T-cell (primary cell): ENCODE measurements at regions not wholly inside any gene's neighbourhood (a gene's known extent, or its start where the extent isn't known, plus 50 kb on each side); places are given as distances from the start of the nearest gene placed in this dataset.
"Not testable (repeated sequence)": the region's sequence is repeated elsewhere in the genome, so short reads cannot be mapped to it uniquely, and the experiment has no call there.

ENCODE experiments used
- ATAC-seq, 4 experiments: fragments of 200-7000 bp in 3 of 4; fragments of 150-1000 bp in 1 of 4; cut with Tn5 transposase; replicated peaks in 1 of 4; 1 replicate in 3 of 4; 2 replicates in 1 of 4; pipeline ENCODE4 v1.10.0; 2021; ENCODE audit warnings: moderate library complexity in 3 of 4, mild to moderate bottlenecking in 2 of 4, moderate number of reproducible peaks in 1 of 4
- CTCF ChIA-PET, 2 donors: fragments of 300-600 bp; sonication (Branson Sonifier 250); formaldehyde crosslinking; loops; one replicate each; lab custom pipeline; 2022; ENCODE audit warnings: antibody characterized with exemption in 2 of 2; lab: Charles Lee
- POLR2A ChIA-PET, 2 donors: fragments of 300-600 bp; sonication (Branson Sonifier 250); formaldehyde crosslinking; loops; one replicate each; lab custom pipeline; 2022; ENCODE audit warnings: antibody characterized with exemption in 2 of 2; lab: Charles Lee
- DNase-seq, 35 experiments: peaks; one replicate each; pipeline versions ENCODE4 v3.0.0 to v3.0.0-alpha.2; 2013 to 2023
- H3K27ac ChIP-seq: one replicate; pipeline ENCODE4 v1.5.1; 2013; ENCODE audit warnings: low read length
- H3K27me3 ChIP-seq, 2 experiments: replicated peaks in 1 of 2; 1 replicate in 1 of 2; 2 replicates in 1 of 2; pipeline versions ENCODE4 v1.6.1 to v1.7.0; 2013; ENCODE audit warnings: low read length in 1 of 2, mixed read lengths in 1 of 2; ENCODE audit not compliant: control insufficient read depth in 2 of 2, insufficient read depth in 2 of 2; ENCODE audit errors: extremely low read depth in 1 of 2
- H3K36me3 ChIP-seq, 2 donors: 1 replicate in 1 of 2; 2 replicates in 1 of 2; pipeline versions ENCODE4 v1.6.1 to v1.7.0; 2013; ENCODE audit warnings: low read length in 1 of 2; ENCODE audit not compliant: control insufficient read depth in 2 of 2, insufficient read depth in 1 of 2; ENCODE audit errors: extremely low read depth in 1 of 2
- H3K4me1 ChIP-seq, 2 experiments: 1 replicate in 1 of 2; 2 replicates in 1 of 2; pipeline versions ENCODE4 v1.6.1 to v1.7.0; 2013; ENCODE audit warnings: low read length in 2 of 2, mixed read lengths in 1 of 2; ENCODE audit not compliant: insufficient read depth in 2 of 2, control insufficient read depth in 1 of 2; ENCODE audit errors: extremely low read depth in 1 of 2
- H3K4me3 ChIP-seq, 2 donors: 1 replicate in 1 of 2; 2 replicates in 1 of 2; pipeline versions ENCODE4 v1.5.1 to v1.7.0; 2013; ENCODE audit warnings: mild to moderate bottlenecking in 2 of 2, low read length in 1 of 2, moderate library complexity in 1 of 2; ENCODE audit not compliant: control insufficient read depth in 1 of 2; ENCODE audit errors: extremely low read depth in 1 of 2
- H3K9me3 ChIP-seq: 2 replicates; pipeline ENCODE4 v1.7.0; 2013
- H3K27ac Mint-ChIP-seq, 2 donors: one replicate each; pipeline ENCODE4 v1.8.0; 2020 to 2021; ENCODE audit warnings: mild to moderate bottlenecking in 2 of 2, mixed read lengths in 2 of 2
- H3K27me3 Mint-ChIP-seq, 2 donors: one replicate each; pipeline ENCODE4 v1.8.0; 2021 to 2022; ENCODE audit warnings: mixed read lengths in 2 of 2
- H3K36me3 Mint-ChIP-seq: one replicate; pipeline ENCODE4 v1.8.0; 2021; ENCODE audit warnings: mixed read lengths
- H3K4me1 Mint-ChIP-seq, 3 donors: one replicate each; pipeline ENCODE4 v1.8.0; 2020 to 2022; ENCODE audit warnings: mixed read lengths in 3 of 3, mild to moderate bottlenecking in 1 of 3
- H3K4me3 Mint-ChIP-seq, 3 donors: one replicate each; pipeline ENCODE4 v1.8.0; 2020 to 2022; ENCODE audit warnings: mild to moderate bottlenecking in 3 of 3, mixed read lengths in 3 of 3, moderate library complexity in 3 of 3
- H3K9me3 Mint-ChIP-seq, 3 donors: one replicate each; pipeline ENCODE4 v1.8.0; 2020 to 2022; ENCODE audit warnings: mixed read lengths in 3 of 3
- WGBS: methylation state at CpG from one replicate; pipeline ENCODE4 v1.1.5; 2013; ENCODE audit warnings: missing lambda C conversion rate; ENCODE audit not compliant: insufficient coverage; 5-methylcytosine and 5-hydroxymethylcytosine counted together

DNA sequence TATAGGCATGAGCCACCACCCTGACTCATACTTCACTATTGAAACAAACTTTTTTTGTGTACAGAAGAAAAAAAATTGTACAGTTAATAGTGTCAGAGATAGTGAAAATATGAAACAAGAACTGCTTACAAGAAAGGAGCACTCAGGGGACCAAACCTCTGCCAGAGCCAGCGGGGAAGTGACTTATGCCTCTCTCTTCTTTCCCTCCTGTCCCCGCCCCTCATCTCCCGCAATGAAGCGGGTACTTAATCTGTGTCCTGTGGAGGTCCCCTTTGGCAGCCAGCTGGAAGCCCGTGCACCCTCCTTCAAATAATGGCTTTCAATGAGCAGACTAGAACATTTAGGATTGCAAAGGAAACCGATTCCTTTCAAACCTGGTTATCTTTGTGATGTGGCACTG lies 51.5 kb downstream of the PPIAL4A start:
- Mint-ChIP-seq H3K4me3 (peak overlapping the region; percentile 34 to 91 (median 86)), H3K27ac (peak overlapping the region; percentile 100), H3K4me1 (peaks cover 28 to 38% (median 28%) of the 10 kb centered on the region in 3 donors)
- DNase-seq, result peak in 1 of 35 experiments; percentile 8
- no CpG with 5 or more reads among the region's 6 CpGs for WGBS
- H3K27me3 ChIP-seq, H3K27ac ChIP-seq, POLR2A ChIA-PET, ATAC-seq, H3K36me3 ChIP-seq, H3K27me3 Mint-ChIP-seq, H3K4me3 ChIP-seq, H3K36me3 Mint-ChIP-seq, H3K9me3 ChIP-seq, H3K9me3 Mint-ChIP-seq, CTCF ChIA-PET: not testable (repeated sequence)
- H3K4me1 ChIP-seq, result peaks cover 3 to 16% of the 10 kb centered on the region in 2 experiments

DNA sequence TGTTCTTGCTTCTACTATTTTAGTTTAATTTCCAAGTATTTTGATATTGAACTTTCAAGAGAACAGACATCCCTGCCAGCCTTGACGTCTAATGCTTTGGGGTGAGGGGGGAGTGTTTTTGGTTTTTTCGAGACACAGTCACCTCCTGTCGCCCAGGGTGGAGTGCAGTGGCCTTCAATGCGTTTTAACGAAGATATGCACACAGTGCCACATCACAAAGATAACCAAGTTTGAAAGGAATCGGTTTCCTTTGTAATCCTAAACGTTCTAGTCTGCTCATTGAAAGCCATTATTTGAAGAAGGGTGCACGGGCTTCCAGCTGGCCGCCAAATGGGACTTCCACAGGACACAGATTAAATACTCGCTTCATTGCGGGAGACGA lies 52.3 kb downstream of the PPIAL4A start:
- H3K27me3 Mint-ChIP-seq, result not testable (repeated sequence)
- peaks cover 28 to 40% (median 29%) of the 10 kb centered on the region in 3 donors for H3K4me1 Mint-ChIP-seq
- ATAC-seq, result peak; percentile 42 to 46 (median 43)

DNA sequence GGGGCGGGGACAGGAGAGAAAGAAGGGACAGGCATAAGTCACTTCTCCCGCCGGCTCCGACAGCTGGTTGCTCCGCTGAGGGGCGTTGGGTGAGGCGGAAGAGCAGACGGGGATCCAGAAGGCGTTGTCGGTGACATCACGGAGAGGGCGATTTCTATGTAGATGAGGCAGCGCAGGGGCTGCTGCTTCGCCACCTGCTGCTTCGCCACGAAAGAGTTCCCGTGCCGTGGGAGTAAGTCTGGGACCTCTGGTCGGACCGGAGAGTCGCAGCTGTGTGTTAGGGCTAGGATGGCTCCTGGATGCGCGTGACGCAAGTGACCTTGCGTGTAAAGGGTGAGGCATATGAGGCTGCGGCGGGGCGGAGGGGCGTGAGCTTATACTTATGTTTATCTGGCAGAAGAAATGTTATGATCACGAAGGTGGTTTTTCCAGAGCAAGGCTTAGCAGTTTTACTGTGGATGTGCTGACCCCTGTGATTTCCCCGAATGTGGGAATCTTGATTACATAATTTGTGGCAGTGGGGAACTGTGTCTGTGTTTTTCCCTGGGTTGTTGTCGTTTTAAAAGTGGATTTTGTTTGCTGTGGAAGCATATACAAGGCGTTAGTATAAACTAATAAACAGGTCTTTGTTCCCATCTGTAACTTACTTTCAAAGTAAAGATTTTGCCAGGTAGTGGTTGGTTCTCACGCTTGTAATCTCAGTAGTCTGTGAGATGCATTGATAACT lies 52.8 kb downstream of the PPIAL4A start:
- Histone ChIP-seq H3K4me1 (peaks cover 3 to 16% of the 10 kb centered on the region in 2 experiments), H3K4me3 (peak overlapping the region; percentile 57 to 64), H3K27ac (peak overlapping the region; percentile 96)
- WGBS, result under 1% methylated on average over 30 of the region's 34 CpGs
- DNase-seq (peak; percentile 70 to 90 (median 78)), ATAC-seq (peak; percentile 79 to 82 (median 80))
- H3K9me3 Mint-ChIP-seq, H3K9me3 ChIP-seq, H3K36me3 Mint-ChIP-seq, H3K27me3 Mint-ChIP-seq, H3K27me3 ChIP-seq, H3K36me3 ChIP-seq, CTCF ChIA-PET: not testable (repeated sequence)
- POLR2A ChIA-PET, result interaction anchor here in 1 of 2 donors (0.7 to 1.1 kb wide), 2 partner anchors 92 to 541 kb away, joined by 3 to 9 read pairs; no protein-coding TSS in a partner anchor
- peak overlapping the region; percentile 100 for H3K27ac Mint-ChIP-seq
- H3K4me1 Mint-ChIP-seq, result peaks cover 28 to 43% (median 33%) of the 10 kb centered on the region in 3 donors
- H3K4me3 Mint-ChIP-seq, result peak overlapping the region; percentile 86 to 91 (median 91)

More for the DNA sequence above, 52.3 kb downstream of the PPIAL4A start:
- CTCF ChIA-PET, H3K9me3 ChIP-seq, H3K9me3 Mint-ChIP-seq, H3K36me3 ChIP-seq, H3K36me3 Mint-ChIP-seq, H3K27me3 ChIP-seq: not testable (repeated sequence)
- peak overlapping the region; percentile 100 for H3K27ac Mint-ChIP-seq
- peak in 23 of 35 experiments; percentile 12 to 69 (median 52) for DNase-seq
- Histone ChIP-seq H3K4me1 (peaks cover 3 to 16% of the 10 kb centered on the region in 2 experiments), H3K4me3 (peak overlapping the region; percentile 47 to 57), H3K27ac (peak overlapping the region; percentile 96)
- H3K4me3 Mint-ChIP-seq, result peak overlapping the region; percentile 86 to 91 (median 91)
- POLR2A ChIA-PET, result interaction anchor here in 1 of 2 donors (0.7 to 1.1 kb wide), 2 partner anchors 91 to 542 kb away, joined by 3 to 9 read pairs; no protein-coding TSS in a partner anchor
- 4% methylated on average over 3 of the region's 12 CpGs for WGBS

DNA sequence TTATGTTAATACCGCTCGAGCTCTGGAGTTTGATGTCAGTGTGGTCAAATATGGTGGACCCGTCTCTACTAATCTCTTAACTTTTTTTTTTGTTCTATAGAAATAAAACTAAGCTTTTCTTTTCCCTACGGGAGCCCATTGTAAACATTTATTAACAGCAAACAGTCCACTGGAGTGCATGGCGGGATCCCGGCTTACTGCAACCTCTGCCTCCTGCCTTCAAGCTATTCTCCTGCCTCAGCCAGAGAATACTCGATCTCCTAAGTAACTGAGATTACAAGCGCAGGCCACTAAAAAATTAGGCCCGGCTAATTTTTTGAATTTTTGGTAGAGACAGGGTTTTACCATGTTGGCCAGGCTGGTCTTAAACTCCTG lies 53.4 kb downstream of the PPIAL4A start:
- Histone ChIP-seq H3K4me1 (peaks cover 3 to 16% of the 10 kb centered on the region in 2 experiments), H3K27ac (peak overlapping the region; percentile 96)
- ATAC-seq, CTCF ChIA-PET, H3K9me3 ChIP-seq, H3K36me3 ChIP-seq, H3K27me3 ChIP-seq, H3K9me3 Mint-ChIP-seq, H3K36me3 Mint-ChIP-seq, DNase-seq, POLR2A ChIA-PET, H3K4me3 ChIP-seq, H3K27me3 Mint-ChIP-seq: not testable (repeated sequence)
- H3K27ac Mint-ChIP-seq, result peak overlapping the region; percentile 100
- H3K4me3 Mint-ChIP-seq, result peak overlapping the region; percentile 86 to 91 (median 91)
- H3K4me1 Mint-ChIP-seq, result peaks cover 30 to 44% (median 33%) of the 10 kb centered on the region in 3 donors
- no CpG with 5 or more reads among the region's 9 CpGs for WGBS

DNA sequence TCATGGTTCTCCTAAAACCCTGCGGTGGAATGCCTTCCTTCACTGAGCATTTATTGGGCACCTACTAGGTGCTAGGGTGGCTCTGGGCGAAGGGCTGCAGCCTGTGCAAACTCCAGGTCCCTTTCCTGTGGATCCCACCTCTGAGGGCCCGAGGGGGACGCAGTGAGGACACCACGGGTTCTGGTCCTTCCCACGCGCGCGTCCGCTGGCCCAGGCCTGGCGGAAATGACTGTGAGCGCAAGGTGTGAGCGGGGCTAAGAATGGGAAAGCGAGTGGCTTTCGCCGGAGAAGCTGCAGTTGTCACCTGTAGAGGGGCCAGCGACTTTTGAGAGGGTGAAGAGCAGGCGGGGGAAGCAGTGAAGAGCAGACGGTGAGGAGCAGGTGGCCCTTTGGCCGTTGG lies 55.1 kb downstream of the PPIAL4A start:
- H3K4me3 Mint-ChIP-seq, H3K4me1 ChIP-seq, H3K36me3 Mint-ChIP-seq, H3K27ac ChIP-seq, POLR2A ChIA-PET, H3K4me3 ChIP-seq, H3K27me3 Mint-ChIP-seq, ATAC-seq, H3K9me3 Mint-ChIP-seq, H3K27ac Mint-ChIP-seq, H3K27me3 ChIP-seq, DNase-seq, H3K9me3 ChIP-seq, CTCF ChIA-PET, H3K36me3 ChIP-seq: not testable (repeated sequence)
- peaks cover 25 to 36% (median 29%) of the 10 kb centered on the region in 3 donors for H3K4me1 Mint-ChIP-seq
- no CpG with 5 or more reads among the region's 20 CpGs for WGBS

DNA sequence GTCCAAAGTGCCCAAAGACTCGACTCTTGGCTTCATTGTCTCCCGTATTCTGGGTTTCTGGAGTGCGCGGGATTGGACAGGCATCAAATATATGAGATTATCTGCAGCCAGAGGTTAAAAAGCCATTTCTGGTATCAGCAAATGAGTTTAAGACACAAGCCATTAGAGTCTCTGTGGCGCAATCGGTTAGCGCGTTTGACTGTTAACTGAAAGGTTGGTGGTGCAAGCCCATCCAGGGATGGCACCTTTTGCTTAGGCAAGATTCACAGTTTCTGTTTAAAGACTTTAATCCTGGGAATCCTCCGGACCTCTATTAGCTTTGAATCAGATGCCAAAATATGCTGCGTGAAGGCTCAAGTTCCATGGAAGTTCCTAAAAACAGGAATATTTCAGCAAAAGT lies 55.6 kb downstream of the PPIAL4A start:
- H3K27me3 Mint-ChIP-seq, H3K27ac ChIP-seq, H3K36me3 ChIP-seq, H3K4me1 ChIP-seq, H3K27ac Mint-ChIP-seq, H3K4me3 Mint-ChIP-seq, CTCF ChIA-PET, H3K9me3 Mint-ChIP-seq, H3K27me3 ChIP-seq, POLR2A ChIA-PET, H3K4me3 ChIP-seq, DNase-seq, H3K36me3 Mint-ChIP-seq, H3K9me3 ChIP-seq, ATAC-seq: not testable (repeated sequence)
- WGBS, result 100% methylated on average over 4 of the region's 10 CpGs
- H3K4me1 Mint-ChIP-seq, result peaks cover 23 to 35% (median 29%) of the 10 kb centered on the region in 3 donors
